HCT116 (cell line): ENCODE measurements at regions not wholly inside any gene's neighbourhood (a gene's known extent, or its start where the extent isn't known, plus 50 kb on each side); places are given as distances from the start of the nearest gene placed in this dataset.

Source experiments
- ATAC-seq: fragments of 200-7000 bp; cut with Tn5 transposase; 2 replicates; pipeline ENCODE4 v1.9.1; 2020; ENCODE audit warnings: mild to moderate bottlenecking, moderate library complexity
- BruUV-seq: library from RNA; stranded (reverse); fragments of 400-500 nt; replicated peaks from 2 replicates; lab custom pipeline; 2021; lab: Mats Ljungman, UMichigan
- CTCF ChIA-PET: fragments of 300-600 bp; sonication (Branson Sonifier 250); formaldehyde crosslinking; loops from one replicate; lab custom pipeline; 2021; ENCODE audit warnings: antibody characterized with exemption; lab: Charles Lee
- POLR2A ChIA-PET: fragments of 300-600, 350-600 bp; sonication (Branson Sonifier 250); formaldehyde crosslinking; loops from one replicate; lab custom pipeline; 2021; ENCODE audit warnings: antibody characterized with exemption; lab: Charles Lee
- RAD21 ChIA-PET, 2 experiments: fragments of 300-600 bp; sonication (Branson Sonifier 250); formaldehyde crosslinking; loops; one replicate each; lab custom pipeline; 2023; ENCODE audit warnings: low total read pairs in 2 of 2; ENCODE audit not compliant: uncharacterized antibody in 2 of 2, unreplicated experiment in 2 of 2, low non-redundant PET in 1 of 2; lab: Charles Lee
- DNase-seq: peaks from one replicate; pipeline ENCODE4 v3.0.0-alpha.2; 2010; ENCODE audit warnings: low read depth, low spot score
- H2AFZ ChIP-seq: fragments of 200-600 bp; shearing (Covaris generic), sonication (generic); 2 replicates; pipeline ENCODE4 v1.6.1; 2017; ENCODE audit warnings: low read depth, mixed run types, mixed read lengths, antibody characterized with exemption, low read length; ENCODE audit not compliant: poor library complexity, severe bottlenecking
- H3K27ac ChIP-seq: 2 replicates; pipeline ENCODE4 v1.5.1; 2012; ENCODE audit warnings: low read depth, low read length
- H3K27me3 ChIP-seq: fragments of 200-600 bp; sonication (generic); 2 replicates; pipeline ENCODE4 v1.6.1; 2016; ENCODE audit warnings: mixed run types, low read length, mixed read lengths; ENCODE audit not compliant: insufficient read depth
- H3K36me3 ChIP-seq, 2 experiments: fragments of 200-500 bp in 1 of 2; fragments of 200-600 bp in 1 of 2; sonication (Bioruptor generic) in 1 of 2; sonication (generic) in 1 of 2; 2 replicates each; pipeline versions ENCODE4 v1.5.1 to v1.6.1; 2014 to 2016; ENCODE audit warnings: low read length in 2 of 2, inconsistent platforms in 1 of 2, mixed read lengths in 1 of 2, mixed run types in 1 of 2; ENCODE audit not compliant: insufficient read depth in 2 of 2, control insufficient read depth in 1 of 2
- H3K4me1 ChIP-seq, 2 experiments: fragments of 200-600 bp in 1 of 2; sonication (generic) in 1 of 2; 2 replicates each; pipeline versions ENCODE4 v1.5.1 to v1.6.1; 2012 to 2017; ENCODE audit warnings: low read length in 2 of 2, inconsistent platforms in 1 of 2, mild to moderate bottlenecking in 1 of 2, mixed read lengths in 1 of 2, mixed run types in 1 of 2, moderate library complexity in 1 of 2; ENCODE audit not compliant: insufficient read depth in 2 of 2, control insufficient read depth in 1 of 2
- H3K4me2 ChIP-seq: fragments of 200-600 bp; sonication (generic); 2 replicates; pipeline ENCODE4 v1.6.1; 2017; ENCODE audit warnings: mixed run types, low read length, mixed read lengths
- H3K4me3 ChIP-seq, 2 experiments: fragments of 200-600 bp in 1 of 2; sonication (generic) in 1 of 2; replicated peaks in 1 of 2; 2 replicates each; pipeline ENCODE4 v1.5.1; 2011 to 2016; ENCODE audit warnings: low read length in 2 of 2, control low read depth in 1 of 2, low read depth in 1 of 2, mild to moderate bottlenecking in 1 of 2, mixed read lengths in 1 of 2, mixed run types in 1 of 2
- H3K79me2 ChIP-seq: fragments of 200-600 bp; sonication (generic); 2 replicates; pipeline ENCODE4 v1.6.1; 2017; ENCODE audit warnings: mild to moderate bottlenecking, mixed run types, low read length, moderate library complexity, mixed read lengths; ENCODE audit not compliant: insufficient read depth
- H3K9ac ChIP-seq: fragments of 200-600 bp; sonication (generic); 2 replicates; pipeline ENCODE4 v1.6.1; 2016; ENCODE audit warnings: low read length, mixed read lengths
- H3K9me2 ChIP-seq: fragments of 200-600 bp; sonication (generic), shearing (Covaris generic); 2 replicates; pipeline ENCODE4 v1.6.1; 2017; ENCODE audit warnings: mixed run types, mild to moderate bottlenecking, moderate library complexity; ENCODE audit not compliant: insufficient read depth
- H3K9me3 ChIP-seq, 2 experiments: fragments of 200-500 bp in 1 of 2; fragments of 200-600 bp in 1 of 2; sonication (Bioruptor generic) in 1 of 2; sonication (generic) in 1 of 2; 2 replicates each; pipeline ENCODE4 v1.6.1; 2014 to 2017; ENCODE audit warnings: low read length in 2 of 2, mixed read lengths in 2 of 2, inconsistent platforms in 1 of 2, low read depth in 1 of 2, mild to moderate bottlenecking in 1 of 2, mixed run types in 1 of 2, moderate library complexity in 1 of 2; ENCODE audit not compliant: control insufficient read depth in 1 of 2, insufficient read depth in 1 of 2
- H4K20me1 ChIP-seq: fragments of 200-600 bp; sonication (generic), shearing (Covaris generic); 2 replicates; pipeline ENCODE4 v1.6.1; 2017; ENCODE audit warnings: mixed run types, mild to moderate bottlenecking, moderate library complexity; ENCODE audit not compliant: insufficient read depth
- ATF3 ChIP-seq: IDR thresholded peaks from 2 replicates; pipeline ENCODE4 v1.6.1; 2012
- CTCF ChIP-seq, 3 experiments: fragments of 200-600 bp in 1 of 3; sonication (generic) in 1 of 3; IDR thresholded peaks in 2 of 3; conservative IDR thresholded peaks in 1 of 3; 2 replicates each; pipeline ENCODE4 v1.5.1; 2012 to 2017; ENCODE audit warnings: low read depth in 2 of 3, low read length in 2 of 3, antibody characterized with exemption in 1 of 3, borderline replicate concordance in 1 of 3, control low read depth in 1 of 3, mild to moderate bottlenecking in 1 of 3, mixed read lengths in 1 of 3, mixed run types in 1 of 3, moderate library complexity in 1 of 3; ENCODE audit not compliant: insufficient read depth in 1 of 3
- EGR1 ChIP-seq: IDR thresholded peaks from 2 replicates; pipeline ENCODE4 v1.6.1; 2012; ENCODE audit warnings: low read depth
- ELF1 ChIP-seq: IDR thresholded peaks from 2 replicates; pipeline ENCODE4 v1.6.1; 2012; ENCODE audit warnings: low read depth, borderline replicate concordance
- FOSL1 ChIP-seq: IDR thresholded peaks from 2 replicates; pipeline ENCODE4 v1.6.1; 2012; ENCODE audit warnings: low read depth
- POLR2A ChIP-seq: IDR thresholded peaks from 2 replicates; pipeline ENCODE4 v1.7.0; 2011; ENCODE audit warnings: borderline replicate concordance; ENCODE audit not compliant: insufficient read depth, insufficient read length; ENCODE audit errors: extremely low read depth
- RAD21 ChIP-seq: IDR thresholded peaks from 2 replicates; pipeline ENCODE4 v1.6.1; 2012; ENCODE audit warnings: low read depth, mild to moderate bottlenecking
- REST ChIP-seq: IDR thresholded peaks from 2 replicates; pipeline ENCODE4 v1.6.1; 2012; ENCODE audit warnings: low read depth
- TCF7L2 ChIP-seq: IDR thresholded peaks from 2 replicates; pipeline ENCODE4 v1.7.0; 2011; ENCODE audit warnings: borderline replicate concordance, inconsistent platforms; ENCODE audit not compliant: insufficient read depth, insufficient read length; ENCODE audit errors: extremely low read depth
- ZFX ChIP-seq: fragments of 450-650 bp; IDR thresholded peaks from 2 replicates; pipeline ENCODE4 v1.6.1; 2017
- ZNF274 ChIP-seq: fragments of 200-500 bp; sonication (Bioruptor generic); IDR thresholded peaks from 2 replicates; pipeline ENCODE4 v1.6.1; 2014; ENCODE audit warnings: mild to moderate bottlenecking, low read depth, low read length, inconsistent platforms
- intact Hi-C: fragments of 100-400 bp; cut with micrococcal nuclease; formaldehyde crosslinking; loops from 2 replicates; pipeline ENCODE4 v1.10.0; 2022

GRCh38 chr3:78497767-78498166, 1270.0 kb downstream of the ROBO1 start:
- Histone ChIP-seq H3K36me3 (no peaks in the 10 kb centered on the region), H3K79me2 (no peaks in the 10 kb centered on the region), H2AFZ (no peak overlapping the region), H3K4me1 (no peaks in the 10 kb centered on the region), H3K9me3 (peaks cover 0 to 9% of the 10 kb centered on the region in 2 experiments; a peak in 2 of 4 replicates), H3K4me3 (no peak overlapping the region), H3K4me2 (no peak overlapping the region), H3K9ac (no peak overlapping the region), H3K27me3 (no peaks in the 10 kb centered on the region), H3K9me2 (no peaks in the 10 kb centered on the region), H4K20me1 (no peaks in the 10 kb centered on the region), H3K27ac (no peak overlapping the region)
- ATAC-seq (no peak), DNase-seq (no peak)
- no peak for TF ChIP-seq POLR2A
- no peak for TF ChIP-seq ZNF274
- TF ChIP-seq ELF1, result no peak
- no peak for TF ChIP-seq FOSL1
- TF ChIP-seq REST, result no peak
- TF ChIP-seq ATF3, result no peak
- TF ChIP-seq RAD21, result no peak
- no peak for TF ChIP-seq CTCF (IDR thresholded peaks at IDR 0.05 in 2 of 3, conservative IDR thresholded peaks at IDR 0.05 in 1 of 3; ENCODE audit: borderline replicate concordance in 1 of 3, insufficient read depth in 1 of 3, low read depth in 2 of 3, low read length in 2 of 3)
- TF ChIP-seq TCF7L2, result no peak
- TF ChIP-seq ZFX, result no peak
- TF ChIP-seq EGR1, result no peak
- ChIA-PET CTCF (no interaction called here), POLR2A (no interaction called here), RAD21 (no interaction called here)
- BruUV-seq, result no TSS peak
- intact Hi-C loops, result no loop called here
